HG03135 (cell line): ENCODE measurements at regions not wholly inside any gene's neighbourhood (a gene's known extent, or its start where the extent isn't known, plus 50 kb on each side); places are given as distances from the start of the nearest gene placed in this dataset.
"Not testable (repeated sequence)": the region's sequence is repeated elsewhere in the genome, so short reads cannot be mapped to it uniquely, and the experiment has no call there.

ENCODE experiments used
- ATAC-seq: cut with Tn5 transposase; IDR thresholded peaks from one replicate; pipeline ENCODE4 v1.9.1; 2021; ENCODE audit warnings: mild to moderate bottlenecking, moderate library complexity; ENCODE audit not compliant: unreplicated experiment

GRCh38 chr5:9761706-9762105 lies 131.6 kb upstream of the TAS2R1 start:
- ATAC-seq = no peak

- ATAC-seq = not testable (repeated sequence)
Observed at GRCh38 chr5:9752670-9753069, 122.5 kb upstream of the TAS2R1 start.

GRCh38 chr5:9743507-9743906 lies 113.4 kb upstream of the TAS2R1 start:
- no peak for ATAC-seq

- no peak for ATAC-seq
Observed at GRCh38 chr5:9742848-9743247, 112.7 kb upstream of the TAS2R1 start.

- ATAC-seq = no peak
Observed at GRCh38 chr5:9739135-9739534, 109.0 kb upstream of the TAS2R1 start.

GRCh38 chr5:9737265-9737664 lies 107.1 kb upstream of the TAS2R1 start:
- no peak for ATAC-seq

GRCh38 chr5:9733486-9733885 lies 103.3 kb upstream of the TAS2R1 start:
- ATAC-seq = no peak

- no peak for ATAC-seq
Observed at GRCh38 chr5:9731159-9731558, 101.0 kb upstream of the TAS2R1 start.

GRCh38 chr5:9728261-9728660 lies 98.1 kb upstream of the TAS2R1 start:
- no peak for ATAC-seq

- no peak for ATAC-seq
Observed at GRCh38 chr5:9726931-9727330, 96.8 kb upstream of the TAS2R1 start.

GRCh38 chr5:9725265-9725664 lies 95.1 kb upstream of the TAS2R1 start:
- ATAC-seq = not testable (repeated sequence)

GRCh38 chr5:9724707-9725106 lies 94.6 kb upstream of the TAS2R1 start:
- ATAC-seq = no peak

- no peak for ATAC-seq
Observed at GRCh38 chr5:9722601-9723180, 92.5 kb upstream of the TAS2R1 start.

GRCh38 chr5:9721161-9721560 lies 91.0 kb upstream of the TAS2R1 start:
- ATAC-seq = no peak

GRCh38 chr5:9720361-9720760 lies 90.2 kb upstream of the TAS2R1 start:
- ATAC-seq = no peak

- no peak for ATAC-seq
Observed at GRCh38 chr5:9716838-9717281, 86.7 kb upstream of the TAS2R1 start.

- no peak for ATAC-seq
Observed at GRCh38 chr5:9715891-9716335, 85.8 kb upstream of the TAS2R1 start.

GRCh38 chr5:9713959-9714586 lies 83.9 kb upstream of the TAS2R1 start:
- ATAC-seq = no peak

- ATAC-seq = no peak
Observed at GRCh38 chr5:9713356-9713755, 83.2 kb upstream of the TAS2R1 start.

GRCh38 chr5:9712911-9713310 lies 82.8 kb upstream of the TAS2R1 start:
- ATAC-seq = no peak

- no peak for ATAC-seq
Observed at GRCh38 chr5:9712506-9712905, 82.4 kb upstream of the TAS2R1 start.

- no peak for ATAC-seq
Observed at GRCh38 chr5:9710069-9710468, 79.9 kb upstream of the TAS2R1 start.
